ENCODE measurements at regions not wholly inside any gene's neighbourhood (a gene's known extent, or its start where the extent isn't known, plus 50 kb on each side); places are given as distances from the start of the nearest gene placed in this dataset.

GRCh38 chr1:191261111-191261510 lies 783.4 kb upstream of the BRINP3 start:
- Histone ChIP-seq H3K4me1 (ENCODE audit: control insufficient read depth, extremely low read depth, insufficient read depth, low read length) (no peaks in the 10 kb centered on the region), H4K20me1 (ENCODE audit: control insufficient read depth, extremely low read depth, insufficient read depth, low read length) (no peaks in the 10 kb centered on the region), H3K4me2 (ENCODE audit: control insufficient read depth, extremely low read depth, insufficient read depth, low read depth, low read length) (no peak overlapping the region), H3K9me1 (ENCODE audit: control insufficient read depth, extremely low read depth, insufficient read depth, low read length) (no peaks in the 10 kb centered on the region), H3K9ac (ENCODE audit: control insufficient read depth, extremely low read depth, insufficient read depth, low read length) (no peak overlapping the region), H3K27me3 (ENCODE audit: control insufficient read depth, extremely low read depth, insufficient read depth, low read length) (no peaks in the 10 kb centered on the region), H3K36me3 (ENCODE audit: control insufficient read depth in 2 of 2, extremely low read depth in 1 of 2, insufficient read depth in 2 of 2, low read length in 2 of 2) (no peaks in the 10 kb centered on the region), H3K79me2 (ENCODE audit: control insufficient read depth, insufficient read depth, low read length) (no peaks in the 10 kb centered on the region), H3K9me3 (ENCODE audit: control insufficient read depth, low read depth, low read length) (no peaks in the 10 kb centered on the region), H3K4me3 (ENCODE audit: control insufficient read depth in 2 of 3, extremely low read depth in 1 of 3, insufficient read depth in 2 of 3, low read depth in 1 of 3, low read length in 3 of 3) (no peak overlapping the region), H2AFZ (ENCODE audit: control insufficient read depth, low read length) (no peak overlapping the region), H3K27ac (ENCODE audit: control insufficient read depth, insufficient read depth, low read length) (no peak overlapping the region)
- DNase-seq (ENCODE audit: low read depth, low spot score) (no peak), FAIRE-seq (no peak)
- dilution Hi-C loops (cut with MboI; ENCODE audit: extremely low pct_ligation_motif_present, low sequenced_read_pairs): no loop called here
- TF ChIP-seq, protein P1, sequence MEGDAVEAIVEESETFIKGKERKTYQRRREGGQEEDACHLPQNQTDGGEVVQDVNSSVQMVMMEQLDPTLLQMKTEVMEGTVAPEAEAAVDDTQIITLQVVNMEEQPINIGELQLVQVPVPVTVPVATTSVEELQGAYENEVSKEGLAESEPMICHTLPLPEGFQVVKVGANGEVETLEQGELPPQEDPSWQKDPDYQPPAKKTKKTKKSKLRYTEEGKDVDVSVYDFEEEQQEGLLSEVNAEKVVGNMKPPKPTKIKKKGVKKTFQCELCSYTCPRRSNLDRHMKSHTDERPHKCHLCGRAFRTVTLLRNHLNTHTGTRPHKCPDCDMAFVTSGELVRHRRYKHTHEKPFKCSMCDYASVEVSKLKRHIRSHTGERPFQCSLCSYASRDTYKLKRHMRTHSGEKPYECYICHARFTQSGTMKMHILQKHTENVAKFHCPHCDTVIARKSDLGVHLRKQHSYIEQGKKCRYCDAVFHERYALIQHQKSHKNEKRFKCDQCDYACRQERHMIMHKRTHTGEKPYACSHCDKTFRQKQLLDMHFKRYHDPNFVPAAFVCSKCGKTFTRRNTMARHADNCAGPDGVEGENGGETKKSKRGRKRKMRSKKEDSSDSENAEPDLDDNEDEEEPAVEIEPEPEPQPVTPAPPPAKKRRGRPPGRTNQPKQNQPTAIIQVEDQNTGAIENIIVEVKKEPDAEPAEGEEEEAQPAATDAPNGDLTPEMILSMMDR (optimal IDR thresholded peaks at IDR 0.05 in 1 of 3, IDR thresholded peaks at IDR 0.05 in 1 of 3, conservative IDR thresholded peaks at IDR 0.05 in 1 of 3; ENCODE audit: extremely low read depth in 1 of 3, insufficient read depth in 2 of 3, low read length in 3 of 3): no peak

DNA sequence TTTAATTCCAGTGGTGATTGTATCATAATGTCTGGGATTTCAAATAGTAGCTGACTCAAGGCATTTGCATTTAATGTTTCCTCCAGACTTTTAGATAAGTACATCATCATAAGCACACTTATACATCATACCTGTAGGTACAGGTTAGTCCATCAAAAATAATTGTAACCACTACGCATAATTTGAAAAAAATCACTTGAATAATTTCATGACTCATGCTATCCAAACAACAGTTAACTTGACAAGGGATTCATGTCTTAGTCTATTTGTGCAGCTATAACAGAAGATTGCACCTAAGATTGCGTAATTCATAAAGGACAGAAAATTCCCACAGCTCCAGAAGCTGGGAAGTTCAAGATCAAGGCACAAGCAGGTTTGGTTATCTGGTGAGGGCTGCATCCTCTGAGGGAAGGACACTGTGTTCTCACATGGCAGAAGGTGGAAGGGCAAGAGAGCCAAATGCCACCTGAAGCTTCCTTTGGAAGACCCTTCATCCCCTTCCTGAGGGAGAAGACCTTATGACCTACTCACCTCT lies 801.7 kb upstream of the BRINP3 start:
- no peaks in the 10 kb centered on the region for H3K4me1 ChIP-seq (ENCODE audit: control insufficient read depth, extremely low read depth, insufficient read depth, low read length)

More for the DNA sequence above, 801.7 kb upstream of the BRINP3 start:
- no peaks in the 10 kb centered on the region for H3K27me3 ChIP-seq (ENCODE audit: control insufficient read depth, extremely low read depth, insufficient read depth, low read length)
- no peaks in the 10 kb centered on the region for H3K36me3 ChIP-seq (ENCODE audit: control insufficient read depth in 2 of 2, extremely low read depth in 1 of 2, insufficient read depth in 2 of 2, low read length in 2 of 2)
- FAIRE-seq (no peak), DNase-seq (ENCODE audit: low read depth, low spot score) (no peak)
- H3K9me1 ChIP-seq (ENCODE audit: control insufficient read depth, extremely low read depth, insufficient read depth, low read length): no peaks in the 10 kb centered on the region
- TF ChIP-seq, protein P1 (optimal IDR thresholded peaks at IDR 0.05 in 1 of 3, IDR thresholded peaks at IDR 0.05 in 1 of 3, conservative IDR thresholded peaks at IDR 0.05 in 1 of 3; ENCODE audit: extremely low read depth in 1 of 3, insufficient read depth in 2 of 3, low read length in 3 of 3): no peak
- no peak for TF ChIP-seq EZH2 (IDR thresholded peaks at IDR 0.05; ENCODE audit: low read length)
- H3K9ac ChIP-seq (ENCODE audit: control insufficient read depth, extremely low read depth, insufficient read depth, low read length): no peak overlapping the region
- no peak overlapping the region for H3K27ac ChIP-seq (ENCODE audit: control insufficient read depth, insufficient read depth, low read length)
- dilution Hi-C loops (cut with MboI; ENCODE audit: extremely low pct_ligation_motif_present, low sequenced_read_pairs): no loop called here
- no peak overlapping the region for H3K4me3 ChIP-seq (ENCODE audit: control insufficient read depth in 2 of 3, extremely low read depth in 1 of 3, insufficient read depth in 2 of 3, low read depth in 1 of 3, low read length in 3 of 3)
- H4K20me1 ChIP-seq (ENCODE audit: control insufficient read depth, extremely low read depth, insufficient read depth, low read length): no peaks in the 10 kb centered on the region
- no peaks in the 10 kb centered on the region for H3K79me2 ChIP-seq (ENCODE audit: control insufficient read depth, insufficient read depth, low read length)
- no peak overlapping the region for H2AFZ ChIP-seq (ENCODE audit: control insufficient read depth, low read length)
- H3K9me3 ChIP-seq (ENCODE audit: control insufficient read depth, low read depth, low read length): peaks cover 2% of the 10 kb centered on the region
- H3K4me2 ChIP-seq (ENCODE audit: control insufficient read depth, extremely low read depth, insufficient read depth, low read depth, low read length): no peak overlapping the region

All from keratinocyte (primary cell).